ENCODE measurements at regions not wholly inside any gene's neighbourhood (a gene's known extent, or its start where the extent isn't known, plus 50 kb on each side); places are given as distances from the start of the nearest gene placed in this dataset.

GRCh38 chr17:71432378-71433315 lies 688.2 kb upstream of the SOX9 start (continued):
- no peak for TF ChIP-seq ZNF317 (CRISPR knock-in tag; IDR thresholded peaks at IDR 0.05; ENCODE audit: borderline replicate concordance, low read depth)
- TF ChIP-seq TEAD1 (CRISPR knock-in tag; IDR thresholded peaks at IDR 0.05): no peak
- TF ChIP-seq RORB (CRISPR knock-in tag; IDR thresholded peaks at IDR 0.05): no peak

- ChIA-PET CTCF (interaction anchor here (1.0 kb wide), 1 partner anchor 26 kb away, joined by 3 read pairs; no protein-coding TSS in a partner anchor), POLR2A (no interaction called here)
- Mint-ChIP-seq H3K27ac (no peak overlapping the region), H3K4me3 (no peak overlapping the region), H3K9me3 (peaks cover 2% of the 10 kb centered on the region), H3K36me3 (no peaks in the 10 kb centered on the region), H3K27me3 (ENCODE audit: low read depth) (no peaks in the 10 kb centered on the region), H3K4me1 (peaks cover 6% of the 10 kb centered on the region)
- TF ChIP-seq RELA (CRISPR knock-in tag; IDR thresholded peaks at IDR 0.05; ENCODE audit: borderline replicate concordance) (no peak), JAZF1 (CRISPR knock-in tag; IDR thresholded peaks at IDR 0.05) (no peak), ZNF138 (CRISPR knock-in tag; conservative IDR thresholded peaks at IDR 0.05) (no peak), OVOL2 (CRISPR knock-in tag; IDR thresholded peaks at IDR 0.05; ENCODE audit: borderline replicate concordance) (no peak), ERG (CRISPR knock-in tag; IDR thresholded peaks at IDR 0.05) (no peak), AR (CRISPR knock-in tag; IDR thresholded peaks at IDR 0.05) (no peak), ZNF396 (CRISPR knock-in tag; IDR thresholded peaks at IDR 0.05; ENCODE audit: borderline replicate concordance) (no peak), CREB1 (CRISPR knock-in tag; IDR thresholded peaks at IDR 0.05) (no peak), ZNF423 (CRISPR knock-in tag; IDR thresholded peaks at IDR 0.05) (no peak), ATF2 (CRISPR knock-in tag; IDR thresholded peaks at IDR 0.05; ENCODE audit: borderline replicate concordance, low read depth) (no peak), GRHL2 (CRISPR knock-in tag; IDR thresholded peaks at IDR 0.05; ENCODE audit: insufficient replicate concordance, severe bottlenecking) (no peak), HMGXB4 (CRISPR knock-in tag; IDR thresholded peaks at IDR 0.05) (no peak), TP53 (CRISPR knock-in tag; IDR thresholded peaks at IDR 0.05) (no peak), ZNF232 (CRISPR knock-in tag; IDR thresholded peaks at IDR 0.05) (no peak), ATF1 (CRISPR knock-in tag; IDR thresholded peaks at IDR 0.05) (no peak)
- no peak for ATAC-seq
- no peak for DNase-seq (ENCODE audit: low spot score)
Measured at GRCh38 chr17:71434716-71435115, 686.1 kb upstream of the SOX9 start.
